Astrocyte (in vitro differentiated cells and primary cell): ENCODE measurements at regions not wholly inside any gene's neighbourhood (a gene's known extent, or its start where the extent isn't known, plus 50 kb on each side); places are given as distances from the start of the nearest gene placed in this dataset.

Experiments
- DNase-seq: peaks from one replicate; pipeline ENCODE4 v3.0.0-alpha.2; 2010; ENCODE audit warnings: low read depth
- FAIRE-seq: peaks from 2 replicates; lab custom pipeline; 2011; peaks lifted over from hg19 to GRCh38; lab: Jason Lieb, UNC
- H2AFZ ChIP-seq: 2 replicates; pipeline ENCODE4 v1.6.0; 2012; ENCODE audit warnings: low read depth, low read length, inconsistent platforms
- H3K27ac ChIP-seq: 2 replicates; pipeline ENCODE4 v1.5.1; 2011; ENCODE audit warnings: low read depth, low read length, inconsistent platforms
- H3K27me3 ChIP-seq: 2 replicates; pipeline ENCODE4 v1.6.0; 2011; ENCODE audit warnings: low read length, inconsistent platforms; ENCODE audit not compliant: insufficient read depth
- H3K36me3 ChIP-seq: 2 replicates; pipeline ENCODE4 v1.5.1; 2011; ENCODE audit warnings: low read length, inconsistent platforms; ENCODE audit not compliant: insufficient read depth
- H3K4me1 ChIP-seq: 2 replicates; pipeline ENCODE4 v1.5.1; 2011; ENCODE audit warnings: low read length, inconsistent platforms; ENCODE audit not compliant: insufficient read depth
- H3K4me2 ChIP-seq: 2 replicates; pipeline ENCODE4 v1.6.0; 2012; ENCODE audit warnings: low read length, inconsistent platforms
- H3K4me3 ChIP-seq: 2 replicates; pipeline ENCODE4 v1.5.1; 2011; ENCODE audit warnings: low read depth, mild to moderate bottlenecking, low read length, inconsistent platforms; ENCODE audit not compliant: insufficient read depth
- H3K79me2 ChIP-seq: 2 replicates; pipeline ENCODE4 v1.6.0; 2012; ENCODE audit warnings: mild to moderate bottlenecking, low read length, inconsistent platforms; ENCODE audit not compliant: insufficient read depth
- H3K9ac ChIP-seq: 2 replicates; pipeline ENCODE4 v1.6.0; 2012; ENCODE audit warnings: mild to moderate bottlenecking, low read length, inconsistent platforms
- H3K9me3 ChIP-seq: 2 replicates; pipeline ENCODE4 v1.5.1; 2012; ENCODE audit warnings: low read depth, mild to moderate bottlenecking, low read length, inconsistent platforms; ENCODE audit not compliant: insufficient read depth
- H4K20me1 ChIP-seq: 2 replicates; pipeline ENCODE4 v1.6.0; 2012; ENCODE audit warnings: low read length, inconsistent platforms; ENCODE audit not compliant: insufficient read depth
- H3K27ac Mint-ChIP-seq: one replicate; pipeline ENCODE4 v1.8.0; 2021; ENCODE audit warnings: mild to moderate bottlenecking, mixed read lengths; ENCODE audit not compliant: unreplicated experiment
- H3K27me3 Mint-ChIP-seq: one replicate; pipeline ENCODE4 v1.8.0; 2021; ENCODE audit warnings: low read depth, mixed read lengths; ENCODE audit not compliant: unreplicated experiment
- H3K36me3 Mint-ChIP-seq: one replicate; pipeline ENCODE4 v1.8.0; 2021; ENCODE audit warnings: low read depth, mixed read lengths; ENCODE audit not compliant: unreplicated experiment
- H3K4me1 Mint-ChIP-seq: one replicate; pipeline ENCODE4 v1.8.0; 2021; ENCODE audit warnings: low read depth, mixed read lengths; ENCODE audit not compliant: unreplicated experiment
- H3K4me3 Mint-ChIP-seq: one replicate; pipeline ENCODE4 v1.8.0; 2021; ENCODE audit warnings: mild to moderate bottlenecking, moderate library complexity, mixed read lengths; ENCODE audit not compliant: unreplicated experiment
- H3K9me3 Mint-ChIP-seq: one replicate; pipeline ENCODE4 v1.8.0; 2021; ENCODE audit warnings: mild to moderate bottlenecking, mixed read lengths; ENCODE audit not compliant: unreplicated experiment
- EZH2 ChIP-seq: IDR thresholded peaks from 2 replicates; pipeline ENCODE4 v1.6.1; 2012; ENCODE audit warnings: mild to moderate bottlenecking, low read length, inconsistent platforms; ENCODE audit not compliant: insufficient read depth
- TF ChIP-seq, protein P1 (sequence below): IDR thresholded peaks from 2 replicates; pipeline ENCODE4 v1.5.1; 2011; ENCODE audit warnings: low read depth, mild to moderate bottlenecking, inconsistent platforms, low read length, moderate library complexity; ENCODE audit not compliant: insufficient read depth

DNA sequence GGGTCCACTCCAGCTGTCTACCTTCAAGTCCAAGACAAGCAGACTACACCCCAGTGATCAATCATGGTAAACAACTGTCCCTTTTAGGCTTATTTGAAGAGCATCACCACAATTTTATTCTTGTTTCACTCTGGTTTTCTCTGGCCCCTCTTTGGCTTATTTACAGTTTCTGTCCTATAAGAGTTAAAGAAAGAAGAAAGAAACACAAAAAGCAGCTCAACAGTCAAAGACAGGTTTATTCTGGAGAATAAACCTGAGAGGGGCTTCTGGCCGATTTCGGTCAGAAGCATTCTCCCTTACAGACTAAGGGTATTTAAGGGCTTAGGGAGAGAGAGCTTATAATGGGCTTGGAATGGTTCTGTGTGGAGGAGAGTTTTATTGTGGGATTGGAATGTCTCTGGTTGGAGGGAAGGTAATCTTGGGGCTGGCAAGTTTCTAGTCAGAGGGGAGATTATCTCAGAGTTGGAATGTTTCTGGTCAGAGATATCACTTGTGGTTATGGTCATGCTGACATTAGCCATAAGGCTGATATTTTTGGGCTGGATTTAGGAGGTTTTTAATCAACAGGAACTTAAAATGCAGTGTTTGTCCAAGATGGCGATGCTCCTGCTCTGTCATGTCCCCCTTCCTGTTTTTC is 161.0 kb downstream of the URB2 start:
- no peaks in the 10 kb centered on the region for H4K20me1 ChIP-seq
- no peak overlapping the region for H3K9ac ChIP-seq
- no peaks in the 10 kb centered on the region for H3K4me1 Mint-ChIP-seq
- H3K36me3 ChIP-seq, result no peaks in the 10 kb centered on the region
- no peak overlapping the region for H2AFZ ChIP-seq
- DNase-seq, result peak; percentile 74
- no peak overlapping the region for H3K4me3 ChIP-seq
- no peak overlapping the region for H3K27ac ChIP-seq
- H3K27me3 ChIP-seq, result peaks cover 3% of the 10 kb centered on the region
- H3K27me3 Mint-ChIP-seq, result peaks cover 23% of the 10 kb centered on the region
- H3K9me3 Mint-ChIP-seq, result peaks cover 22% of the 10 kb centered on the region
- no peak overlapping the region for H3K27ac Mint-ChIP-seq
- no peak for FAIRE-seq
- no peak overlapping the region for H3K4me3 Mint-ChIP-seq
- peaks cover 3% of the 10 kb centered on the region for H3K9me3 ChIP-seq
- H3K4me1 ChIP-seq, result no peaks in the 10 kb centered on the region
- no peaks in the 10 kb centered on the region for H3K36me3 Mint-ChIP-seq
- TF ChIP-seq, protein P1, sequence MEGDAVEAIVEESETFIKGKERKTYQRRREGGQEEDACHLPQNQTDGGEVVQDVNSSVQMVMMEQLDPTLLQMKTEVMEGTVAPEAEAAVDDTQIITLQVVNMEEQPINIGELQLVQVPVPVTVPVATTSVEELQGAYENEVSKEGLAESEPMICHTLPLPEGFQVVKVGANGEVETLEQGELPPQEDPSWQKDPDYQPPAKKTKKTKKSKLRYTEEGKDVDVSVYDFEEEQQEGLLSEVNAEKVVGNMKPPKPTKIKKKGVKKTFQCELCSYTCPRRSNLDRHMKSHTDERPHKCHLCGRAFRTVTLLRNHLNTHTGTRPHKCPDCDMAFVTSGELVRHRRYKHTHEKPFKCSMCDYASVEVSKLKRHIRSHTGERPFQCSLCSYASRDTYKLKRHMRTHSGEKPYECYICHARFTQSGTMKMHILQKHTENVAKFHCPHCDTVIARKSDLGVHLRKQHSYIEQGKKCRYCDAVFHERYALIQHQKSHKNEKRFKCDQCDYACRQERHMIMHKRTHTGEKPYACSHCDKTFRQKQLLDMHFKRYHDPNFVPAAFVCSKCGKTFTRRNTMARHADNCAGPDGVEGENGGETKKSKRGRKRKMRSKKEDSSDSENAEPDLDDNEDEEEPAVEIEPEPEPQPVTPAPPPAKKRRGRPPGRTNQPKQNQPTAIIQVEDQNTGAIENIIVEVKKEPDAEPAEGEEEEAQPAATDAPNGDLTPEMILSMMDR, result no peak
- no peak for TF ChIP-seq EZH2
- no peak overlapping the region for H3K4me2 ChIP-seq
- no peaks in the 10 kb centered on the region for H3K79me2 ChIP-seq

DNA sequence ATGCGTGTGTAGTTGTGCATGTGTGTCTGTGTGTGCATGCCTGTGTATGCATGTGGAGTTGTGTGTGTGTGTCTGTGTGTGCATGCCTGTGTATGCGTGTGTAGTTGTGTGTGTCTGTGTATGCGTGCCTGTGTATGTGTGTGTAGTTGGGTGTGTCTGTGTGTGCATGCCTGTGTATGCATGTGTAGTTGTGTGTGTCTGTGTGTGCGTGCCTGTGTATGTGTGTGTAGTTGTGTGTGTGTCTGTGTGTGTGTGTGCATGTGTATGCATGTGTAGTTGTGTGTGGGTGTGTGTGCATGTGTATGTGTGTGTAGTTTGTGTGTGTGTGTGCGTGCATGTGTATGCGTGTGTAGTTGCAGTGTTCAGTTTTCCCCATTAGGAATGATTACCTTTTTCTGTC is 162.0 kb downstream of the URB2 start:
- no peak for FAIRE-seq
- no peak for DNase-seq
- H3K4me2 ChIP-seq, result no peak overlapping the region

More for the DNA sequence above, 162.0 kb downstream of the URB2 start:
- Histone ChIP-seq H3K27ac (no peak overlapping the region), H2AFZ (no peak overlapping the region), H3K79me2 (no peaks in the 10 kb centered on the region), H3K9me3 (peaks cover 3% of the 10 kb centered on the region), H3K4me3 (no peak overlapping the region), H3K27me3 (peaks cover 3% of the 10 kb centered on the region), H3K36me3 (no peaks in the 10 kb centered on the region), H3K4me1 (no peaks in the 10 kb centered on the region), H4K20me1 (no peaks in the 10 kb centered on the region), H3K9ac (no peak overlapping the region)
- H3K4me3 Mint-ChIP-seq, result no peak overlapping the region
- no peaks in the 10 kb centered on the region for H3K4me1 Mint-ChIP-seq
- no peak overlapping the region for H3K27ac Mint-ChIP-seq
- peaks cover 23% of the 10 kb centered on the region for H3K27me3 Mint-ChIP-seq
- TF ChIP-seq, protein P1, result no peak
- no peak for TF ChIP-seq EZH2
- peaks cover 20% of the 10 kb centered on the region for H3K9me3 Mint-ChIP-seq
- no peaks in the 10 kb centered on the region for H3K36me3 Mint-ChIP-seq
